Choroid plexus epithelial cell (primary cell): ENCODE measurements at regions not wholly inside any gene's neighbourhood (a gene's known extent, or its start where the extent isn't known, plus 50 kb on each side); places are given as distances from the start of the nearest gene placed in this dataset.

ENCODE experiments used
- DNase-seq: peaks from one replicate; pipeline ENCODE4 v3.0.0-alpha.2; 2010; ENCODE audit warnings: low read depth
- H3K4me3 ChIP-seq: 2 replicates; pipeline ENCODE4 v1.5.1; 2011; ENCODE audit warnings: low read depth, mild to moderate bottlenecking, control low read depth, low read length, moderate library complexity
- CTCF ChIP-seq: conservative IDR thresholded peaks from 2 replicates; pipeline ENCODE4 v1.5.1; 2011; ENCODE audit warnings: low read depth, mild to moderate bottlenecking, control low read depth, inconsistent platforms, low read length, moderate library complexity

GRCh38 chr3:70554170-70554569 lies 241.7 kb upstream of the MDFIC2 start:
- peak; percentile 84 for DNase-seq
- TF ChIP-seq CTCF = no peak
- H3K4me3 ChIP-seq = no peak overlapping the region

GRCh38 chr3:70550723-70551319 lies 238.4 kb upstream of the MDFIC2 start:
- no peak overlapping the region for H3K4me3 ChIP-seq
- TF ChIP-seq CTCF = peak; percentile 85
- DNase-seq = peak; percentile 81

GRCh38 chr3:70546679-70547078 lies 234.2 kb upstream of the MDFIC2 start:
- TF ChIP-seq CTCF = no peak
- no peak for DNase-seq

GRCh38 chr3:70543493-70543892 lies 231.1 kb upstream of the MDFIC2 start:
- DNase-seq = no peak
- no peak overlapping the region for H3K4me3 ChIP-seq
- no peak for TF ChIP-seq CTCF

More at GRCh38 chr3:70546679-70547078, 234.2 kb upstream of the MDFIC2 start:
- no peak overlapping the region for H3K4me3 ChIP-seq

GRCh38 chr3:70539908-70540307 lies 227.5 kb upstream of the MDFIC2 start:
- peak; percentile 35 for TF ChIP-seq CTCF
- no peak for DNase-seq
- no peak overlapping the region for H3K4me3 ChIP-seq

- no peak for TF ChIP-seq CTCF
- no peak for DNase-seq
- no peak overlapping the region for H3K4me3 ChIP-seq
Measured at GRCh38 chr3:70532806-70533205, 220.4 kb upstream of the MDFIC2 start.

- DNase-seq = no peak
- H3K4me3 ChIP-seq = no peak overlapping the region
- no peak for TF ChIP-seq CTCF
Measured at GRCh38 chr3:70531838-70532489, 219.5 kb upstream of the MDFIC2 start.
